ENCODE measurements at regions not wholly inside any gene's neighbourhood (a gene's known extent, or its start where the extent isn't known, plus 50 kb on each side); places are given as distances from the start of the nearest gene placed in this dataset.
"Not testable (repeated sequence)": the region's sequence is repeated elsewhere in the genome, so short reads cannot be mapped to it uniquely, and the experiment has no call there.

- no peak for DNase-seq (ENCODE audit: low read depth in 2 of 2)
Observed at GRCh38 chrX:39398215-39398962, 597.1 kb downstream of the MID1IP1 start.

GRCh38 chrX:39398963-39399261 is 597.7 kb downstream of the MID1IP1 start:
- no peak for DNase-seq (ENCODE audit: low read depth in 2 of 2)

GRCh38 chrX:39399387-39399786 is 598.1 kb downstream of the MID1IP1 start:
- no peak for DNase-seq (ENCODE audit: low read depth in 2 of 2)

GRCh38 chrX:39401483-39402110 is 600.3 kb downstream of the MID1IP1 start:
- DNase-seq (ENCODE audit: low read depth in 2 of 2), result no peak

GRCh38 chrX:39402158-39402557 is 600.9 kb downstream of the MID1IP1 start:
- no peak for DNase-seq (ENCODE audit: low read depth in 2 of 2)

GRCh38 chrX:39406799-39407198 is 605.5 kb downstream of the MID1IP1 start:
- DNase-seq (ENCODE audit: low read depth in 2 of 2), result no peak

- DNase-seq (ENCODE audit: low read depth in 2 of 2), result no peak
Observed at GRCh38 chrX:39409246-39409917, 608.1 kb downstream of the MID1IP1 start.

GRCh38 chrX:39414290-39414854 is 613.1 kb downstream of the MID1IP1 start:
- DNase-seq (ENCODE audit: low read depth in 2 of 2), result no peak

GRCh38 chrX:39416547-39417260 is 615.4 kb downstream of the MID1IP1 start:
- DNase-seq (ENCODE audit: low read depth in 2 of 2), result no peak

GRCh38 chrX:39418254-39418704 is 617.0 kb downstream of the MID1IP1 start:
- no peak for DNase-seq (ENCODE audit: low read depth in 2 of 2)

GRCh38 chrX:39418731-39419638 is 617.7 kb downstream of the MID1IP1 start:
- DNase-seq (ENCODE audit: low read depth in 2 of 2), result no peak

GRCh38 chrX:39421006-39421405 is 619.7 kb downstream of the MID1IP1 start:
- no peak for DNase-seq (ENCODE audit: low read depth in 2 of 2)

- DNase-seq (ENCODE audit: low read depth in 2 of 2), result no peak
Observed at GRCh38 chrX:39425124-39425806, 624.0 kb downstream of the MID1IP1 start.

- DNase-seq (ENCODE audit: low read depth in 2 of 2), result no peak
Observed at GRCh38 chrX:39426101-39426500, 624.8 kb downstream of the MID1IP1 start.

GRCh38 chrX:39427492-39427891 is 626.2 kb downstream of the MID1IP1 start:
- DNase-seq (ENCODE audit: low read depth in 2 of 2), result no peak

GRCh38 chrX:39427906-39428305 is 626.6 kb downstream of the MID1IP1 start:
- DNase-seq (ENCODE audit: low read depth in 2 of 2), result peak; percentile 27 to 47

- DNase-seq (ENCODE audit: low read depth in 2 of 2), result no peak
Observed at GRCh38 chrX:39430551-39430950, 629.3 kb downstream of the MID1IP1 start.

- no peak for DNase-seq (ENCODE audit: low read depth in 2 of 2)
Observed at GRCh38 chrX:39431893-39432292, 630.6 kb downstream of the MID1IP1 start.

- DNase-seq (ENCODE audit: low read depth in 2 of 2), result not testable (repeated sequence)
Observed at GRCh38 chrX:39434671-39435070, 633.4 kb downstream of the MID1IP1 start.

GRCh38 chrX:39436538-39436937 is 635.3 kb downstream of the MID1IP1 start:
- DNase-seq (ENCODE audit: low read depth in 2 of 2), result not testable (repeated sequence)
